ENCODE measurements at regions not wholly inside any gene's neighbourhood (a gene's known extent, or its start where the extent isn't known, plus 50 kb on each side); places are given as distances from the start of the nearest gene placed in this dataset.

GRCh38 chr1:199202331-199202730 is 563.5 kb downstream of the PTPRC start:
- no peak for TF ChIP-seq CTCF (IDR thresholded peaks at IDR 0.05)
- no peak for TF ChIP-seq POLR2A (IDR thresholded peaks at IDR 0.05)
- no peak for TF ChIP-seq EP300 (IDR thresholded peaks at IDR 0.05)

All from upper lobe of left lung (tissue), 4 donors.